IMR-90 (cell line): ENCODE measurements at regions not wholly inside any gene's neighbourhood (a gene's known extent, or its start where the extent isn't known, plus 50 kb on each side); places are given as distances from the start of the nearest gene placed in this dataset.

ENCODE experiments used
- ATAC-seq: fragments of 200-7000 bp; cut with Tn5 transposase; 2 replicates; pipeline ENCODE4 v1.9.1; 2020; ENCODE audit warnings: low read depth, mild to moderate bottlenecking, moderate library complexity
- BruUV-seq: library from RNA; stranded (reverse); fragments of 400-500 nt; replicated peaks from 2 replicates; lab custom pipeline; 2021; lab: Mats Ljungman, UMichigan
- CTCF ChIA-PET: fragments of 300-600 bp; formaldehyde crosslinking; extraction: SDS; loops from one replicate; lab custom pipeline; 2021; ENCODE audit warnings: antibody characterized with exemption; lab: Yijun Ruan, JAX
- POLR2A ChIA-PET: fragments of 300-600 bp; sonication (Branson Sonifier 250); formaldehyde crosslinking; loops from one replicate; lab custom pipeline; 2022; ENCODE audit warnings: antibody characterized with exemption; ENCODE audit not compliant: unreplicated experiment; lab: Charles Lee
- DNase-seq: peaks from one replicate; pipeline ENCODE4 v3.0.0; 2013
- H2AFZ ChIP-seq: replicated peaks from 2 replicates; pipeline ENCODE3; 2013; ENCODE audit warnings: low read length, mild to moderate bottlenecking; ENCODE audit not compliant: poor library complexity
- H2AK5ac ChIP-seq: 2 replicates; pipeline ENCODE4 v1.6.1; 2013; ENCODE audit warnings: low read depth, low read length, inconsistent platforms
- H2AK9ac ChIP-seq: replicated peaks from 2 replicates; pipeline ENCODE3; 2013; ENCODE audit warnings: mild to moderate bottlenecking, low read depth, low read length, moderate library complexity; ENCODE audit not compliant: poor library complexity
- H2BK120ac ChIP-seq: 2 replicates; pipeline ENCODE4 v1.6.1; 2013; ENCODE audit warnings: low read depth, low read length, inconsistent platforms
- H2BK15ac ChIP-seq: 3 replicates; pipeline ENCODE4 v1.6.1; 2013; ENCODE audit warnings: low read depth, low read length, inconsistent platforms
- H2BK20ac ChIP-seq: 2 replicates; pipeline ENCODE4 v1.6.1; 2013; ENCODE audit warnings: low read depth, mild to moderate bottlenecking, inconsistent platforms, low read length, moderate library complexity
- H2BK5ac ChIP-seq: 2 replicates; pipeline ENCODE4 v1.6.1; 2013; ENCODE audit warnings: mild to moderate bottlenecking, low read depth, low read length, inconsistent platforms; ENCODE audit not compliant: poor library complexity, severe bottlenecking
- H3K14ac ChIP-seq: replicated peaks from 2 replicates; pipeline ENCODE4 v1.6.1; 2013; ENCODE audit warnings: low read depth, low read length, inconsistent platforms
- H3K18ac ChIP-seq: 2 replicates; pipeline ENCODE4 v1.6.1; 2013; ENCODE audit warnings: low read depth, low read length, control low read depth
- H3K23ac ChIP-seq: 2 replicates; pipeline ENCODE4 v1.6.1; 2013; ENCODE audit warnings: low read depth, low read length, inconsistent platforms
- H3K27ac ChIP-seq: 2 replicates; pipeline ENCODE4 v1.5.1; 2013; ENCODE audit warnings: mild to moderate bottlenecking, control low read depth, low read length; ENCODE audit not compliant: insufficient read depth
- H3K27me3 ChIP-seq: 2 replicates; pipeline ENCODE4 v1.6.1; 2013; ENCODE audit warnings: low read length; ENCODE audit not compliant: control insufficient read depth, insufficient read depth
- H3K36me3 ChIP-seq: 2 replicates; pipeline ENCODE4 v1.6.1; 2013; ENCODE audit warnings: low read length, mixed read lengths; ENCODE audit not compliant: control insufficient read depth, insufficient read depth
- H3K4ac ChIP-seq: 2 replicates; pipeline ENCODE4 v1.6.1; 2013; ENCODE audit warnings: low read depth, low read length, inconsistent platforms
- H3K4me1 ChIP-seq: 2 replicates; pipeline ENCODE4 v1.6.1; 2013; ENCODE audit warnings: low read length, mixed read lengths; ENCODE audit not compliant: control insufficient read depth, insufficient read depth
- H3K4me2 ChIP-seq: 2 replicates; pipeline ENCODE4 v1.6.1; 2013; ENCODE audit warnings: low read depth, mild to moderate bottlenecking, control low read depth, low read length, moderate library complexity
- H3K4me3 ChIP-seq: 2 replicates; pipeline ENCODE4 v1.5.1; 2013; ENCODE audit warnings: low read depth, mild to moderate bottlenecking, control low read depth, low read length, moderate library complexity; ENCODE audit not compliant: insufficient read depth
- H3K56ac ChIP-seq: 2 replicates; pipeline ENCODE4 v1.6.1; 2013; ENCODE audit warnings: low read length, inconsistent platforms; ENCODE audit not compliant: insufficient read depth; ENCODE audit errors: extremely low read depth
- H3K79me1 ChIP-seq, 2 experiments: 2 replicates each; pipeline ENCODE4 v1.6.1; 2013; ENCODE audit warnings: low read length in 2 of 2, inconsistent platforms in 1 of 2, low read depth in 1 of 2
- H3K9ac ChIP-seq: 2 replicates; pipeline ENCODE4 v1.6.1; 2013; ENCODE audit warnings: low read depth, low read length, control low read depth
- H3K9me1 ChIP-seq: 2 replicates; pipeline ENCODE4 v1.6.1; 2013; ENCODE audit warnings: low read length, inconsistent platforms; ENCODE audit not compliant: insufficient read depth
- H3K9me3 ChIP-seq: 2 replicates; pipeline ENCODE4 v1.6.1; 2013; ENCODE audit warnings: low read length; ENCODE audit not compliant: control insufficient read depth, insufficient read depth
- H4K20me1 ChIP-seq: 2 replicates; pipeline ENCODE4 v1.6.1; 2013; ENCODE audit warnings: low read length, inconsistent platforms; ENCODE audit not compliant: insufficient read depth
- H4K5ac ChIP-seq: 2 replicates; pipeline ENCODE4 v1.6.1; 2013; ENCODE audit warnings: mild to moderate bottlenecking, low read depth, low read length, control low read depth
- H4K8ac ChIP-seq, 2 experiments: 2 replicates each; pipeline ENCODE4 v1.6.1; 2013; ENCODE audit warnings: low read depth in 2 of 2, low read length in 2 of 2, control low read depth in 1 of 2, inconsistent platforms in 1 of 2
- H4K91ac ChIP-seq: 2 replicates; pipeline ENCODE4 v1.6.1; 2013; ENCODE audit warnings: low read depth, low read length, inconsistent platforms; ENCODE audit not compliant: insufficient read depth
- BHLHE40 ChIP-seq: fragments of 150-350 bp; IDR thresholded peaks from 2 replicates; pipeline ENCODE4 v1.6.1; 2016; ENCODE audit warnings: mild to moderate bottlenecking, low read depth, low read length
- CEBPB ChIP-seq: IDR thresholded peaks from 2 replicates; pipeline ENCODE4 v1.6.1; 2012; ENCODE audit warnings: low read depth, low read length, improper control_type of control experiment
- CHD1 ChIP-seq: IDR thresholded peaks from 2 replicates; pipeline ENCODE4 v1.6.1; 2012; ENCODE audit warnings: low read depth, low read length, improper control_type of control experiment
- CTCF ChIP-seq: conservative IDR thresholded peaks from 2 replicates; pipeline ENCODE4 v1.5.1; 2012; ENCODE audit warnings: mild to moderate bottlenecking, low read depth, low read length, improper control_type of control experiment
- ELK1 ChIP-seq: fragments of 150-350 bp; IDR thresholded peaks from 2 replicates; pipeline ENCODE4 v1.6.1; 2016; ENCODE audit warnings: low read depth, mild to moderate bottlenecking, low read length, moderate library complexity, borderline replicate concordance
- FOS ChIP-seq: fragments of 150-350 bp; IDR thresholded peaks from 2 replicates; pipeline ENCODE4 v1.6.1; 2016; ENCODE audit warnings: low read depth, low read length
- MAFK ChIP-seq: IDR thresholded peaks from 2 replicates; pipeline ENCODE4 v1.6.1; 2012; ENCODE audit warnings: low read depth, low read length, improper control_type of control experiment
- MAZ ChIP-seq: IDR thresholded peaks from 2 replicates; pipeline ENCODE4 v1.6.1; 2012; ENCODE audit warnings: low read depth, mild to moderate bottlenecking, low read length, improper control_type of control experiment, moderate library complexity, borderline replicate concordance
- MXI1 ChIP-seq: IDR thresholded peaks from 2 replicates; pipeline ENCODE4 v1.6.1; 2012; ENCODE audit warnings: low read depth, mild to moderate bottlenecking, low read length, moderate library complexity, borderline replicate concordance
- NFE2L2 ChIP-seq: fragments of 150-350 bp; IDR thresholded peaks from 2 replicates; pipeline ENCODE4 v1.6.1; 2016; ENCODE audit warnings: low read depth, mild to moderate bottlenecking, low read length
- POLR2A ChIP-seq: IDR thresholded peaks from 2 replicates; pipeline ENCODE4 v1.6.1; 2012; ENCODE audit warnings: mild to moderate bottlenecking, low read depth, low read length
- RAD21 ChIP-seq: IDR thresholded peaks from 2 replicates; pipeline ENCODE4 v1.6.1; 2012; ENCODE audit warnings: low read length, improper control_type of control experiment
- RCOR1 ChIP-seq: IDR thresholded peaks from 2 replicates; pipeline ENCODE4 v1.6.1; 2012; ENCODE audit warnings: mild to moderate bottlenecking, low read length, improper control_type of control experiment; ENCODE audit not compliant: insufficient replicate concordance
- RFX5 ChIP-seq: IDR thresholded peaks from 2 replicates; pipeline ENCODE4 v1.8.0; 2012; ENCODE audit warnings: low read depth, mild to moderate bottlenecking, low read length, moderate library complexity
- SMC3 ChIP-seq: fragments of 150-350 bp; IDR thresholded peaks from 2 replicates; pipeline ENCODE4 v1.6.1; 2016; ENCODE audit warnings: low read depth, mild to moderate bottlenecking, antibody characterized with exemption, low read length, moderate library complexity
- USF2 ChIP-seq: fragments of 150-350 bp; IDR thresholded peaks from 2 replicates; pipeline ENCODE4 v1.6.1; 2017; ENCODE audit warnings: mild to moderate bottlenecking, antibody characterized with exemption, low read length, low read depth
- WGBS, 2 experiments: methylation state at CpG; one replicate each; pipeline versions ENCODE4 v1.1.5 to v1.1.7; 2013; ENCODE audit warnings: missing lambda C conversion rate in 2 of 2; ENCODE audit not compliant: insufficient read length in 1 of 2; ENCODE audit errors: extremely low coverage in 2 of 2; 5-methylcytosine and 5-hydroxymethylcytosine counted together
- dilution Hi-C: fragments of 300-500 bp; cut with HindIII; formaldehyde crosslinking; loops from one replicate; pipeline ENCODE4 v1.14.3; 2018; ENCODE audit warnings: low sequenced_read_pairs; ENCODE audit not compliant: unreplicated experiment
- in situ Hi-C: fragments of 300-500 bp; cut with MboI; formaldehyde crosslinking; loops from 3 replicates; pipeline ENCODE4 v1.14.3; 2019; ENCODE audit warnings: low sequenced_read_pairs, inconsistent platforms, mixed read lengths
- intact Hi-C: fragments of 100-400 bp; cut with micrococcal nuclease; formaldehyde crosslinking; loops from 2 replicates; pipeline ENCODE4 v1.10.0; 2022

GRCh38 chr2:59413751-59414570 lies 1139.5 kb downstream of the BCL11A start:
- H3K9ac ChIP-seq = no peak overlapping the region
- H3K4ac ChIP-seq = no peak overlapping the region
- H3K23ac ChIP-seq = no peak overlapping the region
- H3K27me3 ChIP-seq = no peaks in the 10 kb centered on the region
- WGBS, 2 experiments = 80% methylated on average over 1 of the region's 11 CpGs; no CpG with 5 or more reads in 1 of the 2 experiments
- intact Hi-C loops (no loop called here), dilution Hi-C loops (no loop called here), in situ Hi-C loops (no loop called here)
- no peak overlapping the region for H4K91ac ChIP-seq
- H3K56ac ChIP-seq = no peak overlapping the region
- H4K8ac ChIP-seq = no peak overlapping the region
- H4K20me1 ChIP-seq = no peaks in the 10 kb centered on the region
- no peak for TF ChIP-seq MXI1
- TF ChIP-seq FOS = no peak
- TF ChIP-seq RCOR1 = no peak
- no peak for TF ChIP-seq USF2
- no peak for TF ChIP-seq CHD1
- TF ChIP-seq BHLHE40 = no peak
- no peak for TF ChIP-seq NFE2L2
- no peak for TF ChIP-seq POLR2A
- no peak for TF ChIP-seq CTCF
- no peak for TF ChIP-seq ELK1
- no peak for TF ChIP-seq CEBPB
- TF ChIP-seq RFX5 = no peak
- TF ChIP-seq RAD21 = no peak
- TF ChIP-seq MAFK = no peak
- no peak for TF ChIP-seq MAZ
- no peak for TF ChIP-seq SMC3
- DNase-seq (no peak), ATAC-seq (no peak)
- no peaks in the 10 kb centered on the region for H3K4me1 ChIP-seq
- POLR2A ChIA-PET = no interaction called here
- BruUV-seq = no TSS peak
- no peak overlapping the region for H2BK20ac ChIP-seq
- no peaks in the 10 kb centered on the region for H3K9me1 ChIP-seq
- CTCF ChIA-PET = no interaction called here
- no peaks in the 10 kb centered on the region for H3K36me3 ChIP-seq
- H2BK120ac ChIP-seq = no peak overlapping the region
- H3K14ac ChIP-seq = no peak overlapping the region
- no peak overlapping the region for H3K4me3 ChIP-seq
- no peak overlapping the region for H2AK9ac ChIP-seq
- H2BK15ac ChIP-seq = no peak overlapping the region
- no peak overlapping the region for H2BK5ac ChIP-seq
- no peak overlapping the region for H3K4me2 ChIP-seq
- peaks cover 9% of the 10 kb centered on the region for H3K9me3 ChIP-seq
- no peak overlapping the region for H3K18ac ChIP-seq
- no peak overlapping the region for H2AK5ac ChIP-seq
- no peaks in the 10 kb centered on the region for H3K79me1 ChIP-seq
- H2AFZ ChIP-seq = no peak overlapping the region
- no peak overlapping the region for H3K27ac ChIP-seq
- no peak overlapping the region for H4K5ac ChIP-seq
